Lung (tissue), 11 donors: ENCODE measurements at regions not wholly inside any gene's neighbourhood (a gene's known extent, or its start where the extent isn't known, plus 50 kb on each side); places are given as distances from the start of the nearest gene placed in this dataset.

ENCODE experiments used
- ATAC-seq: fragments of 200-7000 bp; cut with Tn5 transposase; one replicate; pipeline ENCODE4 v1.9.1; 2020; ENCODE audit warnings: moderate number of reproducible peaks; ENCODE audit not compliant: insufficient read depth, low FRiP score
- DNase-seq, 3 donors: peaks; one replicate each; pipeline ENCODE4 v3.0.0-alpha.2; 2013 to 2017
- H3K27ac ChIP-seq, 2 donors: one replicate each; pipeline ENCODE4 v1.5.1; 2013; ENCODE audit warnings: mild to moderate bottlenecking in 2 of 2, moderate library complexity in 2 of 2, control low read depth in 1 of 2, inconsistent platforms in 1 of 2, low read depth in 1 of 2, low read length in 1 of 2
- H3K27me3 ChIP-seq, 3 donors: one replicate each; pipeline ENCODE4 v1.5.1; 2013; ENCODE audit warnings: low read length in 2 of 3; ENCODE audit not compliant: control insufficient read depth in 3 of 3, insufficient read depth in 3 of 3
- H3K36me3 ChIP-seq, 4 donors: one replicate each; pipeline ENCODE4 v1.5.1; 2013; ENCODE audit warnings: low read length in 4 of 4, mild to moderate bottlenecking in 1 of 4, moderate library complexity in 1 of 4; ENCODE audit not compliant: control insufficient read depth in 4 of 4, insufficient read depth in 4 of 4
- H3K4me1 ChIP-seq, 5 donors: one replicate each; pipeline ENCODE4 v1.5.1; 2013; ENCODE audit warnings: low read length in 5 of 5, mild to moderate bottlenecking in 2 of 5, moderate library complexity in 1 of 5; ENCODE audit not compliant: control insufficient read depth in 5 of 5, insufficient read depth in 5 of 5
- H3K4me3 ChIP-seq: one replicate; pipeline ENCODE4 v1.5.1; 2013; ENCODE audit warnings: mild to moderate bottlenecking, control low read depth, moderate library complexity
- H3K9ac ChIP-seq, 2 donors: one replicate each; pipeline ENCODE4 v1.5.1; 2013; ENCODE audit warnings: low read length in 2 of 2, control low read depth in 1 of 2; ENCODE audit not compliant: insufficient read depth in 1 of 2
- H3K9me3 ChIP-seq, 4 donors: one replicate each; pipeline ENCODE4 v1.5.1; 2013; ENCODE audit warnings: low read length in 3 of 4, mild to moderate bottlenecking in 1 of 4, moderate library complexity in 1 of 4; ENCODE audit not compliant: control insufficient read depth in 4 of 4, insufficient read depth in 3 of 4
- CTCF ChIP-seq: IDR thresholded peaks from 2 replicates; pipeline ENCODE4 v1.5.1; 2012; ENCODE audit warnings: mild to moderate bottlenecking; ENCODE audit errors: control extremely low read depth, extremely low read depth
- WGBS, 2 donors: extraction: QIAGEN DNeasy Blood & Tissue Kit; methylation state at CpG; one replicate each; pipeline ENCODE4 v1.1.7; 2013; 5-methylcytosine and 5-hydroxymethylcytosine counted together
- donor health status: control.
- donor health status: control.
- donor health status: Bipolar disorder and iron deficiency.
- donor health status: healthy.
- donor health status: DM: yes; HTN: yes; CAD: no.

GRCh38 chr15:70429056-70429722, 331.5 kb upstream of the TLE3 start:
- no peak for TF ChIP-seq CTCF
- 95% methylated on average over 5 of the region's 5 CpGs for WGBS, 2 donors
- peaks cover 0 to 3% (median 0%) of the 10 kb centered on the region in 5 donors for H3K4me1 ChIP-seq
- H3K9me3 ChIP-seq: peaks cover 0 to 3% (median 0%) of the 10 kb centered on the region in 4 donors
- no peak overlapping the region for H3K4me3 ChIP-seq
- ATAC-seq: no peak
- no peak overlapping the region for H3K27ac ChIP-seq
- H3K9ac ChIP-seq: no peak overlapping the region
- DNase-seq: no peak
- H3K36me3 ChIP-seq: no peaks in the 10 kb centered on the region
- no peaks in the 10 kb centered on the region for H3K27me3 ChIP-seq

DNA sequence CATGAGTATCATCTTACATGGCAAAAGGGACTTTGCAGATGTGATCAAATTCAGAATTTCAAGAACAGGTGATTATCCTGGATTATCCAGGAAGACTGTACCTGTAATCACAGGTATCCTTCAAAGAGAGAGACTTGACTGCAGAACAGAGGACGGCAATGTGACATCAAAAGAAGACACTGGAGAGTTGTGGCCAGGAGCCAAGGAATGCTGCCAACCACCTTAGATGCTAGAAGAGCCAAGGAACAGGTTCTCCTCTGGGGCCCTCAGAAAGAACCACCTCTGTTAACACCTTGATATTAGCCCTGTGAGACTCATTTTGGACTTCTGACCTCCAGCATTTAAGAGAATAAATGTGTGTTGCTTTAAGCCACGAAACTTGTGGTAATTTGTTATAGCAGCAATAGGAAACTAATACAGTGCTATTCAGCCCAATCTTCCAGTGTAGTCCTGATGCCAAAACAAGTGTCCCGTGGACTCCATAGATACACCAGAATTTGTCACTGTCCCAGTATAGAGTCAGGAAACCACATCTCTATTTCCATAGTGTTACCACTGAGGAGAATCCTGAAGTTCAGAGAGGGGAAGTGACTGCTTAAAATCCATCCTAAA, 330.6 kb upstream of the TLE3 start:
- H3K27me3 ChIP-seq: no peaks in the 10 kb centered on the region
- no peak overlapping the region for H3K27ac ChIP-seq
- no peak for DNase-seq
- H3K9me3 ChIP-seq: peaks cover 0 to 3% (median 0%) of the 10 kb centered on the region in 4 donors
- TF ChIP-seq CTCF: no peak
- no peaks in the 10 kb centered on the region for H3K36me3 ChIP-seq
- no peak for ATAC-seq
- 88 to 92% methylated on average over 3 of the region's 3 CpGs for WGBS, 2 donors
- H3K9ac ChIP-seq: no peak overlapping the region
- H3K4me3 ChIP-seq: no peak overlapping the region
- peaks cover 0 to 2% (median 0%) of the 10 kb centered on the region in 5 donors for H3K4me1 ChIP-seq

DNA sequence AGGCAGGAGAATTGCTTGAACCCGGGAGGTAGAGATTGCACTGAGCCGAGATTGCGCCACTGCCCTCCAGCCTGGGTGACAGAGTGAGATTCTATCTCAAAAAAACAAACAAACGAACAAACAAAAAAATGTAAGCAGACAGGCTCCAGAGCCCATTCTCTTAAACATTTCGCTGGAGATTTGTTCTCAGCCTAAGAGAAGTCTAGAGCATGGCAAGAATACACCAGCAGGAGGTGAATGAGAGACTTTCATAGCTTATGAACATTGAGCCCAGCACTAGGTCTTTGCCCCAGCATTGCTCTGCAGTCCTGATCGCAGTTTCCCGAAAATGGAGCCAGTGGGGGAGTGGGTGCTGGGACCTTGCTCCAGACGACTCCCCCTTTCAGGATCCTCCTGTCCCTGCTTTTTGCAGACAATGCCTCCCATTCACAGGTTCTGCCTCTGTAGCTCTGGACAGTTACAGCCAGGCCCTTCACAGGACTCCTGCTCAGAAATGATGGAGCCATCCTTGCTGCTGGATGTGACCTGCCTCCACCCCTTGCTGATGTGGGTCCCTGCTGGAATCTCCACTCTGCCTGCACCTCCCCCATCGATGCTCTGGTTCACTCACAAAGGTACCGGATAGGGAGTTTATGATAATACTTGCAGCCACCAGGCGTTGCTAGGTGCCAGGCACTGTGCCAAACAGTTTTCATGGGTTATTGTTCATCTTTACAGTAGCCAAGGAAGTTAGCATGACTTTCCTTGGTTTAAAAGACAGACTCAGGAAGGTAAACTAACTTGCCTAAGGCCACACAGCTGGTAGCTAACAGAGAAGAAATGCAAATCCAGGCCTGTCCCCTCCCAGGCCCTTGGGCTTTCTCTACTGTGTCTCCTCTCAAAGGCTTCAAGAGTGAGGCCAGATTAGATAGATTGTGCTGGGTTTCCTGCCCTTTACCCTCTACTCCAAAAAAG, 329.7 kb upstream of the TLE3 start:
- no peak for TF ChIP-seq CTCF
- H3K36me3 ChIP-seq: no peaks in the 10 kb centered on the region
- DNase-seq (no peak), ATAC-seq (no peak)
- peaks cover 0 to 2% (median 0%) of the 10 kb centered on the region in 5 donors for H3K4me1 ChIP-seq
- WGBS, 2 donors: 86 to 87% methylated on average over 11 of the region's 11 CpGs
- no peak overlapping the region for H3K4me3 ChIP-seq
- peaks cover 0 to 3% (median 0%) of the 10 kb centered on the region in 4 donors for H3K9me3 ChIP-seq
- no peak overlapping the region for H3K27ac ChIP-seq
- no peaks in the 10 kb centered on the region for H3K27me3 ChIP-seq
- no peak overlapping the region for H3K9ac ChIP-seq
